ENCODE measurements at regions not wholly inside any gene's neighbourhood (a gene's known extent, or its start where the extent isn't known, plus 50 kb on each side); places are given as distances from the start of the nearest gene placed in this dataset.

DNA sequence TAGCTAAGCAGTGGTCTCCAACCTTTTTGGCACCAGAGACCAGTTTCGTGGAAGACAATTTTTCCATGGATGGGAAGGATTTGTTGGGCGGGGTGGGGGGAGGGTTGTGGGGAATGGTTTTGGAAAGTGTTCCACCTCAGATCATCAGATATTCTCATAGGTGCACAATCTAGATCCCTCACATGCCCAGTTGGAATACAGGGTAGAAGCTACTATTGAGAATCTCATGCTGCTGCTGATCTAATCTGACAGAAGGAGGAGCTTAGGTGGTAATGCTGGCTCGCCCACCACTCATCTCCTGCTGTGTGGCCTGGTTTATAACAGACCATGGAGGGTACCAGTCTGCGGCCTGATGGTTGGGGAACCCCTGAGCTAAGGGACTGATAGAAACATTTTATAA, 662.7 kb upstream of the RGMB start:
- no peak for DNase-seq (ENCODE audit: extremely low spot score)
- no peak for TF ChIP-seq CTCF (IDR thresholded peaks at IDR 0.05; ENCODE audit: control extremely low read depth, extremely low read depth, low read depth, missing control alignments)
- ChIA-PET POLR2A (no interaction called here), CTCF (interaction anchor here (0.8 kb wide), 1 partner anchor 19 kb away, joined by 3 read pairs; no protein-coding TSS in a partner anchor)

- no peak for TF ChIP-seq CTCF (IDR thresholded peaks at IDR 0.05; ENCODE audit: control extremely low read depth, extremely low read depth, low read depth, missing control alignments)
- ChIA-PET POLR2A (no interaction called here), CTCF (no interaction called here)
- no peak for DNase-seq (ENCODE audit: extremely low spot score)
Measured at GRCh38 chr5:98111686-98112085, 661.8 kb upstream of the RGMB start.

GRCh38 chr5:98121036-98121936, 652.2 kb upstream of the RGMB start:
- DNase-seq (ENCODE audit: extremely low spot score) = no peak
- CTCF ChIA-PET = interaction anchor here (1.3 kb wide), 1 partner anchor 11 kb away, joined by 3 read pairs; no protein-coding TSS in a partner anchor
- POLR2A ChIA-PET = no interaction called here
- TF ChIP-seq CTCF (IDR thresholded peaks at IDR 0.05; ENCODE audit: control extremely low read depth, extremely low read depth, low read depth, missing control alignments) = no peak

- CTCF ChIA-PET = interaction anchor here (1.3 to 1.8 kb wide), 2 partner anchors 18 to 31 kb away, joined by 3 to 4 read pairs; no protein-coding TSS in a partner anchor
- no peak for TF ChIP-seq CTCF (IDR thresholded peaks at IDR 0.05; ENCODE audit: control extremely low read depth, extremely low read depth, low read depth, missing control alignments)
- DNase-seq (ENCODE audit: extremely low spot score) = no peak
- POLR2A ChIA-PET = no interaction called here
Measured at GRCh38 chr5:98128271-98128670, 645.2 kb upstream of the RGMB start.

- DNase-seq (ENCODE audit: extremely low spot score) = no peak
- TF ChIP-seq CTCF (IDR thresholded peaks at IDR 0.05; ENCODE audit: control extremely low read depth, extremely low read depth, low read depth, missing control alignments) = no peak
- ChIA-PET POLR2A (no interaction called here), CTCF (interaction anchor here (1.3 to 1.8 kb wide), 2 partner anchors 17 to 31 kb away, joined by 3 to 4 read pairs; no protein-coding TSS in a partner anchor)
Measured at GRCh38 chr5:98128846-98129245, 644.6 kb upstream of the RGMB start.

GRCh38 chr5:98130261-98131035, 643.0 kb upstream of the RGMB start:
- DNase-seq (ENCODE audit: extremely low spot score) = no peak
- POLR2A ChIA-PET = no interaction called here
- CTCF ChIA-PET = interaction anchor here (0.8 to 1.1 kb wide), 2 partner anchors 20 to 26 kb away, joined by 3 read pairs; no protein-coding TSS in a partner anchor
- no peak for TF ChIP-seq CTCF (IDR thresholded peaks at IDR 0.05; ENCODE audit: control extremely low read depth, extremely low read depth, low read depth, missing control alignments)

Measured in GM10248 (cell line).